Type B pancreatic cell (in vitro differentiated cells): ENCODE measurements at regions not wholly inside any gene's neighbourhood (a gene's known extent, or its start where the extent isn't known, plus 50 kb on each side); places are given as distances from the start of the nearest gene placed in this dataset.

Experiments used
- DNase-seq: peaks from one replicate; pipeline ENCODE4 v3.0.0; 2021; ENCODE audit warnings: mixed read lengths; ENCODE audit not compliant: unreplicated experiment; ENCODE audit errors: extremely low spot score
- H3K27ac Mint-ChIP-seq: 2 replicates; pipeline ENCODE4 v1.8.0; 2021; ENCODE audit warnings: mild to moderate bottlenecking, mixed read lengths
- H3K27me3 Mint-ChIP-seq: 2 replicates; pipeline ENCODE4 v1.8.0; 2021; ENCODE audit warnings: mixed read lengths
- H3K36me3 Mint-ChIP-seq: 2 replicates; pipeline ENCODE4 v1.8.0; 2021; ENCODE audit warnings: mixed read lengths
- H3K4me1 Mint-ChIP-seq: one replicate; pipeline ENCODE4 v1.8.0; 2021; ENCODE audit warnings: mixed read lengths; ENCODE audit not compliant: unreplicated experiment
- H3K4me3 Mint-ChIP-seq: 2 replicates; pipeline ENCODE4 v1.8.0; 2021; ENCODE audit warnings: mild to moderate bottlenecking, mixed read lengths
- H3K9me3 Mint-ChIP-seq: 2 replicates; pipeline ENCODE4 v1.8.0; 2021; ENCODE audit warnings: mixed read lengths
- TF ChIP-seq, protein P1 (sequence below): fragments of 200-600 bp; sonication (generic); conservative IDR thresholded peaks from 2 replicates; pipeline ENCODE4 v1.5.0; 2021; ENCODE audit warnings: antibody characterized with exemption, mild to moderate bottlenecking

DNA sequence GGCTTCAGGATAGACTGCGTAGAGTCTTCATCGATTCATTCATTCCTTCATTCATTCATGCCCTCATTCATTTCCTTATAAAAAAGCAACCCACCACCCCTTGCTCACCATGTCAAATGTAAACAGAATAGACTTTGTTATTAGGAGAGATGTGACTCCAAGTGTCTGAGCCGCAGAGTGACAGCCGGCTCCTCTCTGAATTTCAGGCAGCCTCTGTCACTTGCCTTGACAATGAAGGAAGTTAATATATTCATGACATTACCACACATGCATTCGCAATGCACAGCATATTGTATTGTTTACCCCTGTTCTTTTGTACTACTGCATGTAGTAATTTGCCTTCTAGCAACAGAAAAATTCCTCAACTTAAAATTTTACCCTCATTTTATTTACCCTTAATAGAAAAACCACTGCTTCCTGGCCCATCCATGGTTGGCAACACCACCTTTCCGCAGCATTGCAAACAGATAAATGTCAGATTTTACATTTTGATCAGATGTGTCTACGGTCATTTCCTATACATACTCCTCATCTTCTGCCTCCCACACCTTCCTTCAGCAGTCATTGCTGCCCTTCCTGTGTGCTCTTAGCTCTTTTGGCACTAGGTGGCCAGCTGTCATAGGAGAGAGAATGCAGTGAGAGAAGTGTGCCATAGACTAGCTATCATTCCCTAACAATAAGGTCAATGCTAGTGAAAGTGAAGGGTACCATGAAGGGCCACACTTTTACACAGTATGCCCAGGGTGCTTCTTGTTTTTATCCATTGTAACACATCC lies 1090.8 kb downstream of the BCL11A start:
- Mint-ChIP-seq H3K9me3 (peaks cover 6% of the 10 kb centered on the region), H3K4me1 (peaks cover 4% of the 10 kb centered on the region), H3K36me3 (no peaks in the 10 kb centered on the region), H3K27ac (no peak overlapping the region), H3K27me3 (no peaks in the 10 kb centered on the region), H3K4me3 (no peak overlapping the region)
- TF ChIP-seq, protein P1, sequence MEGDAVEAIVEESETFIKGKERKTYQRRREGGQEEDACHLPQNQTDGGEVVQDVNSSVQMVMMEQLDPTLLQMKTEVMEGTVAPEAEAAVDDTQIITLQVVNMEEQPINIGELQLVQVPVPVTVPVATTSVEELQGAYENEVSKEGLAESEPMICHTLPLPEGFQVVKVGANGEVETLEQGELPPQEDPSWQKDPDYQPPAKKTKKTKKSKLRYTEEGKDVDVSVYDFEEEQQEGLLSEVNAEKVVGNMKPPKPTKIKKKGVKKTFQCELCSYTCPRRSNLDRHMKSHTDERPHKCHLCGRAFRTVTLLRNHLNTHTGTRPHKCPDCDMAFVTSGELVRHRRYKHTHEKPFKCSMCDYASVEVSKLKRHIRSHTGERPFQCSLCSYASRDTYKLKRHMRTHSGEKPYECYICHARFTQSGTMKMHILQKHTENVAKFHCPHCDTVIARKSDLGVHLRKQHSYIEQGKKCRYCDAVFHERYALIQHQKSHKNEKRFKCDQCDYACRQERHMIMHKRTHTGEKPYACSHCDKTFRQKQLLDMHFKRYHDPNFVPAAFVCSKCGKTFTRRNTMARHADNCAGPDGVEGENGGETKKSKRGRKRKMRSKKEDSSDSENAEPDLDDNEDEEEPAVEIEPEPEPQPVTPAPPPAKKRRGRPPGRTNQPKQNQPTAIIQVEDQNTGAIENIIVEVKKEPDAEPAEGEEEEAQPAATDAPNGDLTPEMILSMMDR = no peak
- no peak for DNase-seq

DNA sequence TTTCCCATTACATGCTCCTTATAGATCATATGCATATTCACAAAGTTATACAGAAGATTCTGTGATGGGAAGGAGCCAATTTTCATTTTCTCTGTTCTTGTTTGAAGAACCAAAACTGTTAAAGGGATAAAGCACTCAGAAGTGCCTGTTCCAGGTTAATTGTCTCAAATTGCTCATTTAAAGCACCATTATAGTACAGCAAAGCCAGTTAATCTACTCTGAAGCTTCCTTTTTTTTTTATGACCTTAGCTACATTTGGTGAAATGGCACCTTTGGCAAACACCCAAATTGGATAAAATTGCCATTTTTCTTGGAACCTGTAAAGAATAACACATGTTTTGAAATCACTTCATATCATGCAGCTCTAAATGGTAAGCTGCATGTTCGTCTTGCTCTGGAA lies 1092.3 kb downstream of the BCL11A start:
- Mint-ChIP-seq H3K4me1 (peaks cover 4% of the 10 kb centered on the region), H3K27ac (no peak overlapping the region), H3K4me3 (no peak overlapping the region), H3K27me3 (no peaks in the 10 kb centered on the region), H3K9me3 (no peaks in the 10 kb centered on the region), H3K36me3 (no peaks in the 10 kb centered on the region)
- TF ChIP-seq, protein P1 = no peak
- DNase-seq = no peak

DNA sequence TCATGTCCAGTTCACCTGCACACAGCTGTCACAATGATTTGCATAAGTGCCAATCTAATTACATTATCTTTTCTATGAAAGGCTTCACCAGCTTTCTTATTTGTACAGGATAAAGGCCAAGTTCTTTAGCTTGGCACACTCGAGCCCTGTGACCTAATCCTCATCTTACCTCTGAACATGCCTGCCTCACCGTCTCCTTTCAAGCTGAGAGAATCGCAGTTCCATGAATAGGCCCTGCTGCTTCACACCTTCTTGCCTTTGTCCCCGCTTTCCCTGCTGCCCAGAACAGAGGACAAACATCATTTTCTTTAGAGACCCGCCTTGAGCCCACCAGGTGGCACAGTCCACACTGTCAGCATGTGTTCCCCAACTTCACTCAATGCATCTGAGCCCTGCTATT lies 1094.7 kb downstream of the BCL11A start:
- no peak overlapping the region for H3K27ac Mint-ChIP-seq
- H3K9me3 Mint-ChIP-seq = no peaks in the 10 kb centered on the region
- H3K4me3 Mint-ChIP-seq = no peak overlapping the region
- peaks cover 4% of the 10 kb centered on the region for H3K4me1 Mint-ChIP-seq
- H3K27me3 Mint-ChIP-seq = no peaks in the 10 kb centered on the region
- TF ChIP-seq, protein P1 = no peak
- H3K36me3 Mint-ChIP-seq = no peaks in the 10 kb centered on the region
- DNase-seq = no peak

DNA sequence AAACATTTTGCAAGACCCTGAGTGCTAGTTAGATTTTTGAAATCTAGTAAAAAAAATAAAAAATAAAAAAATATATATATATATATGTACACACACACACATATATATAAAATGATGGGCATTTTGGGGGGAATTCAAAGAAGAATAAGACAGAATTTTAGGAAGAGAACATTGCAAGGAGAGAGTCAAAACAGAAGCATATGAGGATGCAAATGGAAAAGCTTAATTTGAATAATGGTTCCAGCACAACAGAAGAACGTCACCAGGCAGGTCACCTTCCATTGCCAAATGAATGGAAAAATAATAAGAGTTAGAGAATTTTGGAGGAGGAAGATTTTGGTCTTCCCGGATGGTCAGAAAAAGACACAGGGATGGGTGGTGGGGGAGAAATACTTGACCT lies 1097.2 kb downstream of the BCL11A start:
- H3K9me3 Mint-ChIP-seq = peaks cover 4% of the 10 kb centered on the region
- TF ChIP-seq, protein P1 = no peak
- DNase-seq = no peak
- no peak overlapping the region for H3K27ac Mint-ChIP-seq
- H3K4me3 Mint-ChIP-seq = no peak overlapping the region
- no peaks in the 10 kb centered on the region for H3K36me3 Mint-ChIP-seq
- H3K4me1 Mint-ChIP-seq = no peaks in the 10 kb centered on the region
- no peaks in the 10 kb centered on the region for H3K27me3 Mint-ChIP-seq

DNA sequence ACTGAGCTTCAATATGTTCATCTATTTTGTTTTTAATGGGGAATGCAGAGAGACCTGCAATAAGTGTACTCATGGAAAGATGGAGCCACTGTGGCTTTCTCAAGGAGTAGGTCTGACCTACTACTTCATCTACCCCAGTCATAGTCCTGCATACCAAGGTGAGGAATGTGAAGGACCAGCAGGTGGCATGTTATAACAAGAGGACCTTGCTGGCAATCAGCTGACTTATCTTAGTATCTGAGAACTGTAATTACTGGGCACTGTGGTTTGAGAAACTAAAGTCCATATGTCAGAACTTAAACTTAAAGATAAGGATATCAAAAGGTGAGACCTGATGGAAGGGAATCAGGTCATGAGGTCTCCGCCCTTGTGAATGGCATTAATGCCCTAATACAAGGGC lies 1104.2 kb downstream of the BCL11A start:
- no peaks in the 10 kb centered on the region for H3K36me3 Mint-ChIP-seq
- H3K4me1 Mint-ChIP-seq = no peaks in the 10 kb centered on the region
- peaks cover 4% of the 10 kb centered on the region for H3K9me3 Mint-ChIP-seq
- H3K27me3 Mint-ChIP-seq = no peaks in the 10 kb centered on the region
- H3K27ac Mint-ChIP-seq = no peak overlapping the region
- no peak for DNase-seq
- no peak overlapping the region for H3K4me3 Mint-ChIP-seq
- TF ChIP-seq, protein P1 = no peak
